HG03045 (cell line): ENCODE measurements at regions not wholly inside any gene's neighbourhood (a gene's known extent, or its start where the extent isn't known, plus 50 kb on each side); places are given as distances from the start of the nearest gene placed in this dataset.

ENCODE experiments used
- ATAC-seq: cut with Tn5 transposase; IDR thresholded peaks from one replicate; pipeline ENCODE4 v1.9.1; 2021; ENCODE audit warnings: mild to moderate bottlenecking, moderate library complexity; ENCODE audit not compliant: unreplicated experiment

- no peak for ATAC-seq
Measured at GRCh38 chr15:97522347-97522746, 438.2 kb upstream of the ARRDC4 start.

GRCh38 chr15:97525809-97526208, 434.7 kb upstream of the ARRDC4 start:
- no peak for ATAC-seq

GRCh38 chr15:97528238-97528637, 432.3 kb upstream of the ARRDC4 start:
- ATAC-seq = no peak

- no peak for ATAC-seq
Measured at GRCh38 chr15:97545799-97546198, 414.7 kb upstream of the ARRDC4 start.

GRCh38 chr15:97547381-97547780, 413.1 kb upstream of the ARRDC4 start:
- no peak for ATAC-seq

GRCh38 chr15:97561529-97561928, 399.0 kb upstream of the ARRDC4 start:
- no peak for ATAC-seq

- ATAC-seq = no peak
Measured at GRCh38 chr15:97563516-97563915, 397.0 kb upstream of the ARRDC4 start.

- no peak for ATAC-seq
Measured at GRCh38 chr15:97566961-97567360, 393.5 kb upstream of the ARRDC4 start.

- no peak for ATAC-seq
Measured at GRCh38 chr15:97567411-97567810, 393.1 kb upstream of the ARRDC4 start.

GRCh38 chr15:97576929-97577645, 383.4 kb upstream of the ARRDC4 start:
- no peak for ATAC-seq

GRCh38 chr15:97585408-97585807, 375.1 kb upstream of the ARRDC4 start:
- ATAC-seq = no peak

- ATAC-seq = no peak
Measured at GRCh38 chr15:97592778-97593177, 367.7 kb upstream of the ARRDC4 start.

- ATAC-seq = no peak
Measured at GRCh38 chr15:97597801-97598200, 362.7 kb upstream of the ARRDC4 start.

- ATAC-seq = no peak
Measured at GRCh38 chr15:97598353-97598798, 362.1 kb upstream of the ARRDC4 start.

GRCh38 chr15:97600190-97600589, 360.3 kb upstream of the ARRDC4 start:
- no peak for ATAC-seq

GRCh38 chr15:97604677-97605076, 355.8 kb upstream of the ARRDC4 start:
- no peak for ATAC-seq

- ATAC-seq = no peak
Measured at GRCh38 chr15:97615114-97615513, 345.4 kb upstream of the ARRDC4 start.

GRCh38 chr15:97623091-97623661, 337.3 kb upstream of the ARRDC4 start:
- no peak for ATAC-seq

- ATAC-seq = no peak
Measured at GRCh38 chr15:97627634-97628033, 332.9 kb upstream of the ARRDC4 start.

- ATAC-seq = no peak
Measured at GRCh38 chr15:97645758-97646157, 314.7 kb upstream of the ARRDC4 start.

GRCh38 chr15:97648728-97649127, 311.8 kb upstream of the ARRDC4 start:
- ATAC-seq = no peak

- ATAC-seq = no peak
Measured at GRCh38 chr15:97652041-97652440, 308.5 kb upstream of the ARRDC4 start.

- no peak for ATAC-seq
Measured at GRCh38 chr15:97652700-97653167, 307.8 kb upstream of the ARRDC4 start.
